Naive thymus-derived CD4-positive, alpha-beta T cell (primary cell): ENCODE measurements at regions not wholly inside any gene's neighbourhood (a gene's known extent, or its start where the extent isn't known, plus 50 kb on each side); places are given as distances from the start of the nearest gene placed in this dataset.

Experiments
- ATAC-seq: fragments of 150-1000 bp; cut with Tn5 transposase; 2 replicates; pipeline ENCODE4 v1.10.0; 2021; ENCODE audit warnings: mild to moderate bottlenecking, moderate library complexity
- CTCF ChIA-PET: fragments of 350-600 bp; sonication (Branson Sonifier 250); formaldehyde crosslinking; loops from one replicate; lab custom pipeline; 2021; ENCODE audit warnings: antibody characterized with exemption; lab: Charles Lee
- POLR2A ChIA-PET: fragments of 350-600 bp; sonication (Branson Sonifier 250); formaldehyde crosslinking; loops from one replicate; lab custom pipeline; 2021; ENCODE audit warnings: antibody characterized with exemption, inconsistent platforms; lab: Charles Lee
- DNase-seq, 9 donors: peaks; one replicate each; pipeline versions ENCODE4 v3.0.0 to v3.0.0-alpha.2; 2020 to 2022; ENCODE audit warnings: mixed read lengths in 1 of 9
- H3K27ac ChIP-seq: one replicate; pipeline ENCODE4 v1.7.0; 2013; ENCODE audit warnings: mild to moderate bottlenecking, low read depth, low read length, moderate library complexity
- H3K27me3 ChIP-seq, 2 donors: one replicate each; pipeline ENCODE4 v1.7.0; 2013; ENCODE audit warnings: low read length in 2 of 2, mild to moderate bottlenecking in 2 of 2, moderate library complexity in 2 of 2; ENCODE audit not compliant: control insufficient read depth in 2 of 2, insufficient read depth in 2 of 2
- H3K36me3 ChIP-seq, 3 experiments: 1 replicate in 2 of 3; 2 replicates in 1 of 3; pipeline ENCODE4 v1.7.0; 2013; ENCODE audit warnings: low read length in 3 of 3, mild to moderate bottlenecking in 3 of 3, moderate library complexity in 1 of 3; ENCODE audit not compliant: insufficient read depth in 3 of 3, control insufficient read depth in 2 of 3
- H3K4me1 ChIP-seq, 2 donors: one replicate each; pipeline ENCODE4 v1.7.0; 2013; ENCODE audit warnings: low read length in 2 of 2, mild to moderate bottlenecking in 2 of 2, moderate library complexity in 1 of 2; ENCODE audit not compliant: control insufficient read depth in 2 of 2, insufficient read depth in 2 of 2
- H3K4me3 ChIP-seq: 2 replicates; pipeline ENCODE4 v1.7.0; 2013; ENCODE audit warnings: mild to moderate bottlenecking, low read length
- H3K9me3 ChIP-seq, 3 experiments: 1 replicate in 2 of 3; 2 replicates in 1 of 3; pipeline ENCODE4 v1.7.0; 2013; ENCODE audit warnings: low read length in 3 of 3; ENCODE audit not compliant: control insufficient read depth in 2 of 3
- H3K27ac Mint-ChIP-seq, 9 donors: one replicate each; pipeline ENCODE4 v1.8.0; 2020 to 2022; ENCODE audit warnings: mixed read lengths in 9 of 9, mild to moderate bottlenecking in 8 of 9, moderate library complexity in 5 of 9, inconsistent platforms in 2 of 9
- H3K27me3 Mint-ChIP-seq, 5 donors: one replicate each; pipeline ENCODE4 v1.8.0; 2021 to 2022; ENCODE audit warnings: mixed read lengths in 5 of 5, mild to moderate bottlenecking in 1 of 5
- H3K36me3 Mint-ChIP-seq, 5 donors: one replicate each; pipeline ENCODE4 v1.8.0; 2020 to 2022; ENCODE audit warnings: mixed read lengths in 5 of 5, mild to moderate bottlenecking in 3 of 5, inconsistent platforms in 1 of 5
- H3K4me1 Mint-ChIP-seq, 7 donors: one replicate each; pipeline ENCODE4 v1.8.0; 2020 to 2022; ENCODE audit warnings: mixed read lengths in 7 of 7, mild to moderate bottlenecking in 3 of 7, inconsistent platforms in 1 of 7
- H3K4me3 Mint-ChIP-seq, 10 donors: one replicate each; pipeline ENCODE4 v1.8.0; 2020 to 2022; ENCODE audit warnings: mild to moderate bottlenecking in 10 of 10, mixed read lengths in 10 of 10, moderate library complexity in 6 of 10, inconsistent platforms in 2 of 10
- H3K9me3 Mint-ChIP-seq, 11 donors: one replicate each; pipeline ENCODE4 v1.8.0; 2020 to 2022; ENCODE audit warnings: mixed read lengths in 11 of 11, mild to moderate bottlenecking in 4 of 11, inconsistent platforms in 1 of 11, moderate library complexity in 1 of 11
- intact Hi-C, 2 donors: fragments of 100-400 bp; cut with micrococcal nuclease; formaldehyde crosslinking; loops; one replicate each; pipeline ENCODE4 v1.15.1; 2023

DNA sequence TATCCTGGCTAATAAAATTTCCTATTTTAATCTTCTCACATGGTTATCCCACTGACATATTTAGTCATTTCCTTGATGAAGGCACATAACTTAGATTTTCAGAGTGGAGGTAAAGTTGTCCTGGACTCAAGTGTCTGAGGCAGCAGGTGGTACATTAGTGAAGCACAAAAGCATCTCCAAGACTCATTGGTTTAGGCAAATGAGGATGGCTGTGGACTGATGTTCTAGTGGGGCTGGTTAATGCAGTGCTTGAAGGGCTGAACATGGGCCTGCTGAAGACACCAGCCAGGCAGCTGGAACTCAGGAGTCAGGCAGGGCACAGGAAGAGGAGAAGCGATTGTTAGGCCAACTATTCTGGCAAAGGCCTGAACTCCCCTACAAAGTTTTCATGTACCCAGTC lies 76.3 kb upstream of the SESN3 start:
- H3K4me1 ChIP-seq, result peaks cover 0 to 14% of the 10 kb centered on the region in 2 donors
- peaks cover 10 to 20% (median 15%) of the 10 kb centered on the region in 7 donors for H3K4me1 Mint-ChIP-seq
- no peaks in the 10 kb centered on the region for H3K27me3 Mint-ChIP-seq
- peaks cover 0 to 1% (median 0%) of the 10 kb centered on the region in 5 donors for H3K36me3 Mint-ChIP-seq
- H3K4me3 Mint-ChIP-seq, result no peak overlapping the region
- no peak overlapping the region for H3K27ac Mint-ChIP-seq
- H3K27ac ChIP-seq, result no peak overlapping the region
- ChIA-PET CTCF (interaction anchor here (0.6 to 1.0 kb wide), 5 partner anchors 10 to 393 kb away, joined by 3 to 5 read pairs (median 4); no protein-coding TSS in a partner anchor), POLR2A (interaction anchor here (0.6 to 1.0 kb wide), 2 partner anchors 22 to 103 kb away, joined by 3 read pairs; no protein-coding TSS in a partner anchor)
- no peak for ATAC-seq
- H3K36me3 ChIP-seq, result no peaks in the 10 kb centered on the region
- no peaks in the 10 kb centered on the region for H3K9me3 ChIP-seq
- no peak overlapping the region for H3K4me3 ChIP-seq
- intact Hi-C loops, result no loop called here
- peaks cover 0 to 3% (median 0%) of the 10 kb centered on the region in 11 donors for H3K9me3 Mint-ChIP-seq
- DNase-seq, result no peak
- H3K27me3 ChIP-seq, result no peaks in the 10 kb centered on the region

DNA sequence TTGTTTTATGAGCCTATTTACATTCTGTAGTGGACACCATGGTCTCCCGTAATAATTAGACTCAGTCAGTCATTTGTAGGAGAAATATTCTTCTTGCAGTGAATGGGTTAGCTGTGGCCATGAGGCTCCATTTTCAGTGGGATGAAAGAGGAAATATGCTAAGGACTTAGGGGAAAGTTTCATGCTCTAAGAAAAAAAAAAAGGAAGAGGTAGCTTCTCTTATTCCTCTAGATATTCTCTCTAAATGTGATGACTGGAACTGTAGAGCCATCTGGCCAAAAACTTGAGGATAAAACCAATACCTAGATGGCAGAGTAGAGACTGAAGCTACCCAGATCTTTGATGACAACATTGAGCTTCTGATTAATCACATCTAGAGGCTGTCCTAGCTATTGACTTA lies 75.8 kb upstream of the SESN3 start:
- CTCF ChIA-PET, result interaction anchor here (0.6 to 0.9 kb wide), 4 partner anchors 11 to 394 kb away, joined by 3 to 5 read pairs (median 4); no protein-coding TSS in a partner anchor
- no peaks in the 10 kb centered on the region for H3K27me3 Mint-ChIP-seq
- H3K36me3 ChIP-seq, result no peaks in the 10 kb centered on the region
- H3K9me3 ChIP-seq, result no peaks in the 10 kb centered on the region
- DNase-seq (no peak), ATAC-seq (no peak)
- peaks cover 0 to 14% of the 10 kb centered on the region in 2 donors for H3K4me1 ChIP-seq
- no peak overlapping the region for H3K27ac Mint-ChIP-seq
- no peak overlapping the region for H3K4me3 Mint-ChIP-seq
- H3K4me3 ChIP-seq, result no peak overlapping the region
- POLR2A ChIA-PET, result interaction anchor here (0.6 to 1.0 kb wide), 2 partner anchors 23 to 104 kb away, joined by 3 read pairs; no protein-coding TSS in a partner anchor
- H3K4me1 Mint-ChIP-seq, result peaks cover 10 to 20% (median 15%) of the 10 kb centered on the region in 7 donors
- H3K27ac ChIP-seq, result no peak overlapping the region
- intact Hi-C loops, result no loop called here
- no peaks in the 10 kb centered on the region for H3K27me3 ChIP-seq
- peaks cover 0 to 3% (median 0%) of the 10 kb centered on the region in 11 donors for H3K9me3 Mint-ChIP-seq
- peaks cover 0 to 1% (median 0%) of the 10 kb centered on the region in 5 donors for H3K36me3 Mint-ChIP-seq

DNA sequence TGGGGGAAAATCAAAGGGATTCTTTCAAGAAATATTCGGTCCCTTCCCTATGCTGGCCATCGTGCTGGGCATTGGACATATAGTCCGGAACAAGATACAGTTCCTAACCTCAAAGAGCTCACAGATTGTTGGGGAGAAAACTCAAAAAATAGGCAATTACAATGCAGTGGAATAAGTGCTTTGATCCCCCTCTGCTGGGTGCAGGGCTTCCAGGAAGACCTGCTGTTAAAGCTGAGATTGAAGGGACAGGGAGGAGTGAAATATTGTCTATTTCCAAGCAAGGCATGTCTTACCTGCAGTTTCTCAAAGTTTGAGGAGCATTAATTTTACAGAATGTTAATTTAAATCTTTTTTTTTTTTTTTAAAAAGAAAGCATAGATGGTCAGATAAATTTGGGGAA lies 75.1 kb upstream of the SESN3 start:
- H3K27me3 ChIP-seq, result no peaks in the 10 kb centered on the region
- no peak overlapping the region for H3K27ac ChIP-seq
- no peak overlapping the region for H3K4me3 Mint-ChIP-seq
- no peak overlapping the region for H3K4me3 ChIP-seq
- H3K27ac Mint-ChIP-seq, result no peak overlapping the region
- POLR2A ChIA-PET, result no interaction called here
- peaks cover 0 to 1% (median 0%) of the 10 kb centered on the region in 5 donors for H3K36me3 Mint-ChIP-seq
- peaks cover 0 to 3% (median 0%) of the 10 kb centered on the region in 11 donors for H3K9me3 Mint-ChIP-seq
- no peaks in the 10 kb centered on the region for H3K9me3 ChIP-seq
- ATAC-seq (no peak), DNase-seq (no peak)
- H3K27me3 Mint-ChIP-seq, result no peaks in the 10 kb centered on the region
- H3K36me3 ChIP-seq, result no peaks in the 10 kb centered on the region
- CTCF ChIA-PET, result interaction anchor here (0.9 kb wide), 1 partner anchor 23 kb away, joined by 5 read pairs; no protein-coding TSS in a partner anchor
- peaks cover 10 to 20% (median 18%) of the 10 kb centered on the region in 7 donors for H3K4me1 Mint-ChIP-seq
- intact Hi-C loops, result no loop called here
- H3K4me1 ChIP-seq, result peaks cover 0 to 14% of the 10 kb centered on the region in 2 donors

DNA sequence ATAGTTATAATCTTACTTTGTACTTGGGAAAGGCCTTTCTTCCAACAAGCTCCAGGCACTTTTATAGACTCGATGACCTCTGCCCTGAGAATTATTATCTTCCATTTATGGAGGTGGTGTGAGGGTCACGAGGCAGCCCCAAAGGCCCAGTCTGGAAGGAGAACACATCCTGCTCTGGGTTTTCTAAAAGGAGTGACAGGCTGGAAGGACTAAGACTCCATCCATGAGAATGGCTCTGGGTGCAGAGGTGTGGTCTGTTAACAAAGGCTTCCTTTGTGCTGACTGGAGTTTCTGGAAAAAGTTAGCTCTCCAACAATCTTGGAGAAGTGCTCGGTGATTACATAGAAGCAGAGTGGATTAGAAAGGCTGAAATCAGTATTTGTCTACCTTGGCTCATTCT lies 74.7 kb upstream of the SESN3 start:
- H3K9me3 ChIP-seq, result no peaks in the 10 kb centered on the region
- Mint-ChIP-seq H3K36me3 (peaks cover 0 to 3% (median 0%) of the 10 kb centered on the region in 5 donors), H3K4me1 (peaks cover 10 to 22% (median 18%) of the 10 kb centered on the region in 7 donors), H3K9me3 (peaks cover 0 to 3% (median 0%) of the 10 kb centered on the region in 11 donors), H3K4me3 (no peak overlapping the region), H3K27ac (no peak overlapping the region), H3K27me3 (no peaks in the 10 kb centered on the region)
- no peak overlapping the region for H3K27ac ChIP-seq
- intact Hi-C loops, result no loop called here
- DNase-seq (no peak), ATAC-seq (no peak)
- H3K36me3 ChIP-seq, result no peaks in the 10 kb centered on the region
- H3K27me3 ChIP-seq, result no peaks in the 10 kb centered on the region
- H3K4me1 ChIP-seq, result peaks cover 0 to 14% of the 10 kb centered on the region in 2 donors
- no peak overlapping the region for H3K4me3 ChIP-seq
- CTCF ChIA-PET, result no interaction called here
- POLR2A ChIA-PET, result interaction anchor here (0.9 to 1.2 kb wide), 2 partner anchors 52 to 394 kb away, joined by 3 to 4 read pairs; no protein-coding TSS in a partner anchor

DNA sequence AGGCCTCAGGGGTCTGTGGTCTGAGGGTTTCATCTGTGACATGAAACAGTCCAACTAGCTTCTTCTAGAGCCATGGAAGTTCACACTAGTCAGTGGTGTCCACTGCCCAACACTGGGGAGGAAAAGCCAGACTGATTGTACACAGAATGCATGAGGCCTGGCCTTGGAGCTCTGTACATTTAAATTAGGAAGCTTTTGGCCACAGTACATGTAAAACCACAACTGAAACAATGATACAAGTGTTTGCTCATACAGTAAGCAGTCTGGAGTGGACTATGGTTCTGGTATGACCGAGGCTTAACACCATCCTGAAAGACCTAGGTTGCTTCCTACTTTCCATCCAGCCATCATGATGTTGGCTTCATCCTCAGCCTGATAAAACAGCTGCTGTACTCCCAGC lies 73.8 kb upstream of the SESN3 start:
- intact Hi-C loops, result no loop called here
- DNase-seq (no peak), ATAC-seq (no peak)
- no peak overlapping the region for H3K27ac Mint-ChIP-seq
- Histone ChIP-seq H3K27ac (no peak overlapping the region), H3K27me3 (no peaks in the 10 kb centered on the region), H3K9me3 (no peaks in the 10 kb centered on the region), H3K4me1 (peaks cover 0 to 17% of the 10 kb centered on the region in 2 donors), H3K36me3 (no peaks in the 10 kb centered on the region), H3K4me3 (no peak overlapping the region)
- no peak overlapping the region for H3K4me3 Mint-ChIP-seq
- ChIA-PET CTCF (no interaction called here), POLR2A (interaction anchor here (0.9 to 1.2 kb wide), 2 partner anchors 51 to 395 kb away, joined by 3 to 4 read pairs; no protein-coding TSS in a partner anchor)
- H3K4me1 Mint-ChIP-seq, result peaks cover 10 to 24% (median 20%) of the 10 kb centered on the region in 7 donors
- peaks cover 0 to 3% (median 0%) of the 10 kb centered on the region in 5 donors for H3K36me3 Mint-ChIP-seq
- H3K9me3 Mint-ChIP-seq, result peaks cover 0 to 3% (median 0%) of the 10 kb centered on the region in 11 donors
- no peaks in the 10 kb centered on the region for H3K27me3 Mint-ChIP-seq

DNA sequence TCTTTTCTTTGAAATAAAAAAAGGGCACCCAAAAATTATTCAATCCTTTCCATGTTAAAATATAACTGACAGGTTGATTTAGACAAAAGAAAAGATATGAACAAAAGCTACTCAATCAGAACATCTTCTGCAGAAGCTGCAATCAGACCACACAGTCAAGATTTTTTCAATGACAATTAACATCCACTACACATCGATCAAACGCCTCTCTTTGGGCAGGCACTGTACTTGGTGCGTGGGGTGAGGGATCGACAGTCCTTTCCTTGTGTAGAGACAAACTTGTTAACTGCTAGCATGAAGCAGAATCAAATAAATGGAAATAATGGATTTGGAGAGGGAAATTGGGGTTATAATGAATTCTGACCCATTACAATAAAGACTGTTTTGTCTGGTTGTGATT lies 71.2 kb upstream of the SESN3 start:
- no peak overlapping the region for H3K4me3 ChIP-seq
- ChIA-PET CTCF (no interaction called here), POLR2A (interaction anchor here (1.0 kb wide), 1 partner anchor 71 kb away, joined by 3 read pairs; the partner anchor contains the start of gene SESN3)
- DNase-seq (no peak), ATAC-seq (no peak)
- no peaks in the 10 kb centered on the region for H3K36me3 ChIP-seq
- Mint-ChIP-seq H3K36me3 (peaks cover 0 to 2% (median 0%) of the 10 kb centered on the region in 5 donors), H3K9me3 (no peaks in the 10 kb centered on the region), H3K27ac (peak overlapping the region in 1 of 9 donors; percentile 17), H3K4me1 (peaks cover 18 to 36% (median 24%) of the 10 kb centered on the region in 7 donors), H3K4me3 (no peak overlapping the region), H3K27me3 (no peaks in the 10 kb centered on the region)
- H3K4me1 ChIP-seq, result peaks cover 0 to 21% of the 10 kb centered on the region in 2 donors
- H3K9me3 ChIP-seq, result no peaks in the 10 kb centered on the region
- H3K27ac ChIP-seq, result no peak overlapping the region
- no peaks in the 10 kb centered on the region for H3K27me3 ChIP-seq
- intact Hi-C loops, result no loop called here
